B cell (primary cell): ENCODE measurements at regions not wholly inside any gene's neighbourhood (a gene's known extent, or its start where the extent isn't known, plus 50 kb on each side); places are given as distances from the start of the nearest gene placed in this dataset.

Experiments used
- ATAC-seq: fragments of 200-7000 bp; cut with Tn5 transposase; one replicate; pipeline ENCODE4 v1.10.0; 2021; ENCODE audit warnings: low read depth, mild to moderate bottlenecking, moderate number of reproducible peaks, moderate library complexity
- CTCF ChIA-PET: fragments of 350-600 bp; sonication (Branson Sonifier 250); formaldehyde crosslinking; loops from one replicate; lab custom pipeline; 2021; ENCODE audit warnings: antibody characterized with exemption, inconsistent platforms; lab: Charles Lee
- POLR2A ChIA-PET: fragments of 350-600 bp; sonication (Branson Sonifier 250); formaldehyde crosslinking; loops from one replicate; lab custom pipeline; 2021; ENCODE audit warnings: antibody characterized with exemption; lab: Charles Lee
- DNase-seq: peaks from one replicate; pipeline ENCODE4 v3.0.0; 2013
- H2AFZ ChIP-seq: 2 replicates; pipeline ENCODE4 v1.6.1; 2012; ENCODE audit warnings: mild to moderate bottlenecking, low read depth, low read length; ENCODE audit not compliant: insufficient read depth, poor library complexity, severe bottlenecking
- H3K27ac ChIP-seq, 2 donors: 1 replicate in 1 of 2; 2 replicates in 1 of 2; pipeline ENCODE4 v1.5.1; 2012 to 2013; ENCODE audit warnings: low read length in 2 of 2, mild to moderate bottlenecking in 2 of 2, moderate library complexity in 1 of 2
- H3K27me3 ChIP-seq, 4 experiments: fragments of 200-600 bp in 1 of 4; sonication (generic) in 1 of 4; replicated peaks in 1 of 4; 1 replicate in 2 of 4; 2 replicates in 2 of 4; pipeline versions ENCODE4 v1.6.1 to v1.7.0; 2013 to 2016; ENCODE audit warnings: low read length in 3 of 4, mild to moderate bottlenecking in 2 of 4, mixed read lengths in 1 of 4, moderate library complexity in 1 of 4; ENCODE audit not compliant: insufficient read depth in 4 of 4, control insufficient read depth in 3 of 4; ENCODE audit errors: control extremely low read depth in 1 of 4
- H3K36me3 ChIP-seq, 2 experiments: replicated peaks in 1 of 2; 1 replicate in 1 of 2; 2 replicates in 1 of 2; pipeline versions ENCODE4 v1.6.1 to v1.7.1; 2013; ENCODE audit warnings: low read length in 1 of 2; ENCODE audit not compliant: insufficient read depth in 2 of 2, control insufficient read depth in 1 of 2; ENCODE audit errors: control extremely low read depth in 1 of 2, extremely low read depth in 1 of 2
- H3K4me1 ChIP-seq, 2 donors: fragments of 200-600 bp in 1 of 2; sonication (generic) in 1 of 2; 1 replicate in 1 of 2; 2 replicates in 1 of 2; pipeline versions ENCODE4 v1.5.1 to v1.6.1; 2013 to 2017; ENCODE audit warnings: low read length in 2 of 2; ENCODE audit not compliant: control insufficient read depth in 2 of 2, insufficient read depth in 2 of 2
- H3K4me2 ChIP-seq: replicated peaks from 2 replicates; pipeline ENCODE3; 2012; ENCODE audit warnings: mild to moderate bottlenecking, low read depth, low read length; ENCODE audit not compliant: poor library complexity, severe bottlenecking
- H3K4me3 ChIP-seq, 5 experiments: fragments of 200-600 bp in 1 of 5; sonication (generic) in 1 of 5; 1 replicate in 3 of 5; 2 replicates in 2 of 5; pipeline versions ENCODE4 v1.5.1 to v1.7.0; 2011 to 2016; ENCODE audit warnings: low read length in 4 of 5, mild to moderate bottlenecking in 4 of 5, low read depth in 2 of 5, control low read depth in 1 of 5, moderate library complexity in 1 of 5; ENCODE audit not compliant: insufficient read depth in 1 of 5; ENCODE audit errors: control extremely low read depth in 1 of 5, extremely low read depth in 1 of 5
- H3K79me2 ChIP-seq: fragments of 200-600 bp; sonication (generic); one replicate; pipeline ENCODE4 v1.6.0; 2016; ENCODE audit warnings: low read length; ENCODE audit not compliant: control insufficient read depth, insufficient read depth
- H3K9ac ChIP-seq: fragments of 200-600 bp; sonication (generic); 2 replicates; pipeline ENCODE4 v1.6.1; 2017; ENCODE audit warnings: mild to moderate bottlenecking, low read length, moderate library complexity
- H3K9me3 ChIP-seq, 3 donors: one replicate each; pipeline versions ENCODE4 v1.6.1 to v1.7.1; 2013; ENCODE audit warnings: low read length in 2 of 3; ENCODE audit not compliant: control insufficient read depth in 2 of 3, insufficient read depth in 1 of 3; ENCODE audit errors: control extremely low read depth in 1 of 3
- H4K20me1 ChIP-seq: 2 replicates; pipeline ENCODE4 v1.6.0; 2012; ENCODE audit warnings: mild to moderate bottlenecking, low read length; ENCODE audit not compliant: insufficient read depth, control insufficient read depth, poor library complexity, severe bottlenecking
- H3K27ac Mint-ChIP-seq: one replicate; pipeline ENCODE4 v1.8.0; 2021; ENCODE audit warnings: mixed read lengths
- H3K27me3 Mint-ChIP-seq: one replicate; pipeline ENCODE4 v1.8.0; 2021; ENCODE audit warnings: mixed read lengths
- H3K4me1 Mint-ChIP-seq: one replicate; pipeline ENCODE4 v1.8.0; 2021; ENCODE audit warnings: mixed read lengths
- H3K4me3 Mint-ChIP-seq: one replicate; pipeline ENCODE4 v1.8.0; 2021; ENCODE audit warnings: mixed read lengths
- H3K9me3 Mint-ChIP-seq: one replicate; pipeline ENCODE4 v1.8.0; 2022; ENCODE audit warnings: mixed read lengths; ENCODE audit not compliant: insufficient read depth
- CTCF ChIP-seq: fragments of 200-600 bp; IDR thresholded peaks from one replicate; pipeline ENCODE4 v1.8.0; 2022; ENCODE audit warnings: antibody characterized with exemption, mild to moderate bottlenecking
- EZH2 ChIP-seq: IDR thresholded peaks from 2 replicates; pipeline ENCODE4 v1.6.1; 2012; ENCODE audit warnings: borderline replicate concordance, low read depth, mild to moderate bottlenecking, moderate library complexity, low read length; ENCODE audit not compliant: insufficient read depth, poor library complexity, severe bottlenecking
- WGBS: methylation state at CpG from one replicate; pipeline ENCODE4 v1.1.5; 2013; ENCODE audit warnings: missing lambda C conversion rate; ENCODE audit not compliant: insufficient coverage; 5-methylcytosine and 5-hydroxymethylcytosine counted together
- intact Hi-C: fragments of 100-400 bp; cut with micrococcal nuclease; formaldehyde crosslinking; loops from one replicate; pipeline ENCODE4 v1.10.0; 2022

GRCh38 chr1:188247255-188247654 is 1418.5 kb downstream of the PLA2G4A start:
- no peak for ATAC-seq
- Mint-ChIP-seq H3K27ac (no peak overlapping the region), H3K4me1 (no peaks in the 10 kb centered on the region), H3K4me3 (no peak overlapping the region), H3K9me3 (no peaks in the 10 kb centered on the region), H3K27me3 (no peaks in the 10 kb centered on the region)
- ChIA-PET POLR2A (no interaction called here), CTCF (no interaction called here)
- TF ChIP-seq EZH2 (no peak), CTCF (no peak)
- Histone ChIP-seq H3K27me3 (no peaks in the 10 kb centered on the region), H3K36me3 (no peaks in the 10 kb centered on the region), H3K79me2 (no peaks in the 10 kb centered on the region), H3K9me3 (no peaks in the 10 kb centered on the region), H3K4me3 (no peak overlapping the region), H4K20me1 (no peaks in the 10 kb centered on the region), H3K4me2 (no peak overlapping the region), H3K27ac (no peak overlapping the region), H2AFZ (no peak overlapping the region), H3K4me1 (no peaks in the 10 kb centered on the region), H3K9ac (no peak overlapping the region)
- DNase-seq = no peak
- no CpG with 5 or more reads among the region's 1 CpG for WGBS
- intact Hi-C loops = no loop called here

DNA sequence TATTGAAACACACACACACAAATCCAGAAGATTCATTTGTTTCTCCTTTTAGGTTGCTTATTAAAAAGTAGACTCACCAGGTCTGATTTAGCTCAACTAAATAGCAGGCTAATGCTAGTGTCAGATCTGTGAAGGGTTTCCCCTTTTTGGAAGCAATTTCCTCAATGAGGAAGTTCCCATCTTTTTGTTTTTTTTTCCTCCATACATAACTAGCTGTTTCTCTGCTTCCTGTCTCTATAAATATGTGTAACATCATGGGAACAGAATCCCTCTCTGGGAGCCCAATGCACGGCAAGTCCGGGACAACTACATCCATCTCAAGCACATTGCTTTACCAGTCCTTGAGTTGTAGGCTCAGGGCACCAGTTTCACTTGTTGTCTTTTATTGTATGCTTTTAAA is 1421.1 kb downstream of the PLA2G4A start:
- intact Hi-C loops = no loop called here
- H3K27ac Mint-ChIP-seq = no peak overlapping the region
- no peak for TF ChIP-seq EZH2
- TF ChIP-seq CTCF = no peak
- H3K9me3 Mint-ChIP-seq = no peaks in the 10 kb centered on the region
- Histone ChIP-seq H3K36me3 (no peaks in the 10 kb centered on the region), H4K20me1 (no peaks in the 10 kb centered on the region), H3K27ac (no peak overlapping the region), H3K9ac (no peak overlapping the region), H3K27me3 (no peaks in the 10 kb centered on the region), H3K79me2 (no peaks in the 10 kb centered on the region), H3K4me2 (no peak overlapping the region), H3K4me1 (no peaks in the 10 kb centered on the region), H3K9me3 (peaks cover 0 to 1% (median 0%) of the 10 kb centered on the region in 3 donors), H2AFZ (no peak overlapping the region), H3K4me3 (no peak overlapping the region)
- H3K4me1 Mint-ChIP-seq = no peaks in the 10 kb centered on the region
- WGBS = no CpG with 5 or more reads among the region's 2 CpGs
- POLR2A ChIA-PET = no interaction called here
- DNase-seq (no peak), ATAC-seq (no peak)
- no peaks in the 10 kb centered on the region for H3K27me3 Mint-ChIP-seq
- no peak overlapping the region for H3K4me3 Mint-ChIP-seq
- CTCF ChIA-PET = no interaction called here
